AG04449 (cell line): ENCODE measurements at regions not wholly inside any gene's neighbourhood (a gene's known extent, or its start where the extent isn't known, plus 50 kb on each side); places are given as distances from the start of the nearest gene placed in this dataset.

Experiments used
- CTCF ChIA-PET: fragments of 350-600 bp; formaldehyde crosslinking; extraction: SDS; loops from one replicate; lab custom pipeline; 2021; ENCODE audit warnings: antibody characterized with exemption; lab: Yijun Ruan, JAX
- POLR2A ChIA-PET: fragments of 400-600, 350-600 bp; formaldehyde crosslinking; extraction: SDS; loops from one replicate; lab custom pipeline; 2020; ENCODE audit warnings: antibody characterized with exemption, inconsistent platforms; lab: Yijun Ruan, JAX
- DNase-seq: peaks from one replicate; pipeline ENCODE4 v3.0.0-alpha.2; 2010; ENCODE audit warnings: low read depth, low spot score
- H3K4me3 ChIP-seq: 2 replicates; pipeline ENCODE4 v1.5.1; 2011; ENCODE audit warnings: low read depth, mild to moderate bottlenecking, control low read depth, low read length
- TF ChIP-seq, protein P1 (sequence below): IDR thresholded peaks from one replicate; pipeline ENCODE4 v1.5.1; 2011; ENCODE audit warnings: mild to moderate bottlenecking, moderate library complexity, low read length, control low read depth, inconsistent platforms; ENCODE audit not compliant: insufficient read depth; ENCODE audit errors: missing control alignments

DNA sequence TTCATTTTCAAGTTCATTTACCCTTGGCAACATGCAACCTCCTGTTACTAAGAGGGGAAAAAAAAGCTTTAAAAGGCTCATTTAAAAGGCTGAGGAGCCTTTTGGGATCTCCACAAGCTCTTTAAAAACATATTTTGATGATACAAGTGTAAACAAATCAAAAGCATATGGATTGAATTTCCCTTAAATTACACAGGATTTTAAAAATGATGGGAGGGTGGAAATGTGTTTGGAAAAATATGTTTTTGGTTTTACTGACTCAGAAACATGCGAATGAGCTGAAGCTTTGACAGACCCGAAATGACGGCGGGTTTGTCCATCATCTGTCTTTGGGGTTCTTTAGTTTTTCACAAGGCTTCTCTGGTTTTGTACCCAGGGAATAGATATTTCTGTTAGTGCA is 180.6 kb upstream of the CCDC68 start:
- H3K4me3 ChIP-seq: no peak overlapping the region
- CTCF ChIA-PET: no interaction called here
- no peak for DNase-seq
- POLR2A ChIA-PET: interaction anchor here (0.7 kb wide), 1 partner anchor 131 kb away, joined by 4 read pairs; no protein-coding TSS in a partner anchor
- TF ChIP-seq, protein P1, sequence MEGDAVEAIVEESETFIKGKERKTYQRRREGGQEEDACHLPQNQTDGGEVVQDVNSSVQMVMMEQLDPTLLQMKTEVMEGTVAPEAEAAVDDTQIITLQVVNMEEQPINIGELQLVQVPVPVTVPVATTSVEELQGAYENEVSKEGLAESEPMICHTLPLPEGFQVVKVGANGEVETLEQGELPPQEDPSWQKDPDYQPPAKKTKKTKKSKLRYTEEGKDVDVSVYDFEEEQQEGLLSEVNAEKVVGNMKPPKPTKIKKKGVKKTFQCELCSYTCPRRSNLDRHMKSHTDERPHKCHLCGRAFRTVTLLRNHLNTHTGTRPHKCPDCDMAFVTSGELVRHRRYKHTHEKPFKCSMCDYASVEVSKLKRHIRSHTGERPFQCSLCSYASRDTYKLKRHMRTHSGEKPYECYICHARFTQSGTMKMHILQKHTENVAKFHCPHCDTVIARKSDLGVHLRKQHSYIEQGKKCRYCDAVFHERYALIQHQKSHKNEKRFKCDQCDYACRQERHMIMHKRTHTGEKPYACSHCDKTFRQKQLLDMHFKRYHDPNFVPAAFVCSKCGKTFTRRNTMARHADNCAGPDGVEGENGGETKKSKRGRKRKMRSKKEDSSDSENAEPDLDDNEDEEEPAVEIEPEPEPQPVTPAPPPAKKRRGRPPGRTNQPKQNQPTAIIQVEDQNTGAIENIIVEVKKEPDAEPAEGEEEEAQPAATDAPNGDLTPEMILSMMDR: no peak

DNA sequence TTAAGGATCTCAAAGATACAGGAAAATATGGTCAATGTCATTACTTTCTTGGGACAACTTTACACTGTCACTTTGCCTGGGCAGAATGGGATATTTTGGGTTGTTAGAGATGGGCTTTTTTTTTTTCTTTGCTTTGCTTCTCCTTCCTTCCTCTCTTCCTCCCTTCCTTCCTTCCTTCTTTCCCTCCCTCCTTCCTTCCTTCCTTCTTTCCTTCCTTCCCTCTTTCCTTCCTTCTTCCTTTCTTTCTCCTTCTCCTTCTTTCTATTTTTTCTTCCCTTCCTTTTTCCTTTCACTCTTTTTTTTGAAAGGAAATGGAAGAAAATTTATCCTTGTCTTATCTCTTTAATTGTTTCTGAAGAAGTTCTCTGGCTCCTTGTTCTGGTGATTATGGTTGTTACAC is 180.0 kb upstream of the CCDC68 start:
- no peak overlapping the region for H3K4me3 ChIP-seq
- TF ChIP-seq, protein P1: no peak
- POLR2A ChIA-PET: no interaction called here
- DNase-seq: no peak
- CTCF ChIA-PET: no interaction called here

DNA sequence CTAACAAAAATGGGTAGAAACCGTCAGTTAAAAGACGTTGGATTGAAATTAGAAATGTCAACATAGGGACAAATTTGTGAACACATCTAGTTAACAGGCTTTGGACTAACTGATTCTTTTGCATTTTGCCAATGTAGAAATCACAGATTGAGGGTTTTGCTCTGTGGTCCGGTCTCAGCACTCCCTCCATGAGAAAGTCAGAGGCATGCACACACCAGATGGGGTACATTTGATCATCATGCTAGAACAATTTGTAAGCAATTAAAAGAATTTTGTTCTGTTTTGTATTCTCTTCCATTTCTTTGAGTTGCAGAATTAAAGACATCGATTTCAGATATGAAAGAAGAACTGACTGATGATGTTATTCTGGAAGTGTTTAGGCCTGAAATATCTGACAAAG is 179.1 kb upstream of the CCDC68 start:
- POLR2A ChIA-PET: no interaction called here
- H3K4me3 ChIP-seq: no peak overlapping the region
- no peak for DNase-seq
- CTCF ChIA-PET: interaction anchor here (1.1 kb wide), 1 partner anchor 97 kb away, joined by 4 read pairs; no protein-coding TSS in a partner anchor
- TF ChIP-seq, protein P1: no peak

DNA sequence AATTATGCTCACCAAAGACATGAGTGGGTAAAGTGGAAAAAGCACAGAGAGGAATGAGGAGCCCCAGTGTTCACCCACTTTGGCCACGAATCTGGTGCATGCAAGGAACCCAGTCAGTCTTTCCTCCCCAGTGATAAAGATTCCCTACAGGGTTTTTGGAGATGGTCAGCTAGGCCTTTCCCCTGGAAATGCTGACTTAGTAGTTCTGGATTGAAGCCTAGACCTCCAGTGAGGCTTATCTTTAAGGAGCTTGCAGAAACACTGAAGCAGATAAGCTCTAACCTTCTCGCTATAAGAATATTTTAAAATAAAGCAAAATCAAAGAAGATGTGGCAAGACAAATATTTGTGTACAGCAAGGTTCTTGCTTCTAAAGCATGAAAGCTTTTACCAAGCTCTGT is 178.3 kb upstream of the CCDC68 start:
- CTCF ChIA-PET: interaction anchor here (1.1 kb wide), 1 partner anchor 97 kb away, joined by 4 read pairs; no protein-coding TSS in a partner anchor
- DNase-seq: no peak

DNA sequence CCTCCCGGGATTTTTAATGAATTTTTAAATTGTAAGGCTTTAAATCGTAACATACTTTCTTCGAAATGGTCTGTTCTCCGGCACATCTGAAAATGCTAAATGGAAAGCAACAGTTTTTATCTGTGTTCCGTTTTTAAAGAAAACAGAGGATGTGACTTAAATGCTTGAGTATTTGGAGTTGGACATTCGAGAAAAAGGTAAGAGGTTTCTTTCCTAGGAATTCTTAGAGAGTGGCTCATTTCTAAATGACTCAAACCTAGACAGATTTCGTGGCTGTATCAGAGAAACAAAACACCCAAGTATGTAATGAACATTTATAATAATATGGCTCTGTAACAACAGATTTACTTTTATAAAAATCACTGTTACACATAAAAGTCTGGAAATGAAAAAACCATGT is 177.6 kb upstream of the CCDC68 start:
- TF ChIP-seq, protein P1: no peak
- no peak for DNase-seq
- CTCF ChIA-PET: interaction anchor here (0.9 to 1.4 kb wide), 2 partner anchors 12 to 16 kb away, joined by 3 to 5 read pairs; no protein-coding TSS in a partner anchor
- POLR2A ChIA-PET: no interaction called here
- no peak overlapping the region for H3K4me3 ChIP-seq

More for the DNA sequence above, 178.3 kb upstream of the CCDC68 start:
- TF ChIP-seq, protein P1: no peak
- POLR2A ChIA-PET: no interaction called here
- H3K4me3 ChIP-seq: no peak overlapping the region

DNA sequence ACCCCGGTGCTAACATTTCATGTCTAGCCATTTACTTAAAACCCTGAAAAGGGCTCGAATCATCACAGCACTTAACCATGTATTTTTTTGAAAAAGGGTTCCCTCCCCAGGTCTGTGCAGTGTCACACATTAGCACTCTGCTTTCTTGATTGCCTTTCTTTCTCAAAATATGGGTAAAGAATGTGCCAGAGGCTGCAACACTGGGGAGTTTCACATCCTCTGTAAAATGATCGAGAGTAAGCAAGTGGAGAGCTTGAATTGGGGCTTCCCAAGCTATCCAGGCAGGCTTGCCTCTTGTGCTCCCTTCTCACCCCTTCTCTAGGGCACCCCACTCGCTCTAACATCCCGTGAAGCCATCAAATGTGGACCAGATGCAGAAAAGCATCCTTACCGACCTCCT is 177.0 kb upstream of the CCDC68 start:
- TF ChIP-seq, protein P1: no peak
- H3K4me3 ChIP-seq: no peak overlapping the region
- ChIA-PET CTCF (interaction anchor here (0.9 to 1.4 kb wide), 2 partner anchors 12 to 16 kb away, joined by 3 to 5 read pairs; no protein-coding TSS in a partner anchor), POLR2A (no interaction called here)
- DNase-seq: no peak
